ENCODE measurements at regions not wholly inside any gene's neighbourhood (a gene's known extent, or its start where the extent isn't known, plus 50 kb on each side); places are given as distances from the start of the nearest gene placed in this dataset.

DNA sequence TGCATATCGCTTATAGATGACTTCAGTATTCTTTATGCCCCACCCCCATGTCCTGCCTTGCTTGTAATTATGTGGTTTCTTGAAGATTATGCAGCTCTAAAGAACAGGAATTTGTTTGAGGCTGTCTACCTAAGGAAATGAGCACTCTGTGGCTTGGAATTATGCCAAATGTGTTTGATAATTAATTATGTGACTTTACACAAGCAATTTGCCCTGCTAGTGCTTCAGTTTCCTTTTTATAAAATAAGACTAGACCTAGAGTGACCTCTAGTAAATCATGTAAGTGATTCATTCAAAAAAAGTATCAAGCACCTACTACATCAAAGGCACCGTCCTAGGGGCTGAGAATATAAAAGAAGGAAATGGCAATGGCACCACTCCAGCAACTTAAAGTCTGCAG, 491.5 kb upstream of the KIRREL3 start:
- TF ChIP-seq YY1 (IDR thresholded peaks at IDR 0.05; ENCODE audit: insufficient read depth, insufficient read length) (no peak), ZNF274 (IDR thresholded peaks at IDR 0.05; ENCODE audit: low read depth, low read length) (no peak)
